Caco-2 (cell line): ENCODE measurements at regions not wholly inside any gene's neighbourhood (a gene's known extent, or its start where the extent isn't known, plus 50 kb on each side); places are given as distances from the start of the nearest gene placed in this dataset.

Experiments
- BruUV-seq: library from RNA; stranded (reverse); fragments of 400-500 nt; replicated peaks from 2 replicates; lab custom pipeline; 2021; lab: Mats Ljungman, UMichigan
- CTCF ChIA-PET: fragments of 300-600 bp; sonication (Branson Sonifier 250); formaldehyde crosslinking; loops from one replicate; lab custom pipeline; 2022; ENCODE audit warnings: antibody characterized with exemption; lab: Charles Lee
- POLR2A ChIA-PET: fragments of 300-600 bp; sonication (Branson Sonifier 250); formaldehyde crosslinking; loops from one replicate; lab custom pipeline; 2022; ENCODE audit warnings: antibody characterized with exemption; lab: Charles Lee
- DNase-seq, 2 experiments: peaks; one replicate each; pipeline versions ENCODE4 v3.0.0 to v3.0.0-alpha.2; 2020 to 2022
- H3K27me3 ChIP-seq: replicated peaks from 2 replicates; pipeline ENCODE4 v1.6.0; 2011; ENCODE audit warnings: low read length; ENCODE audit not compliant: control insufficient read depth, insufficient read depth
- H3K36me3 ChIP-seq: 2 replicates; pipeline ENCODE4 v1.5.1; 2011; ENCODE audit warnings: low read length; ENCODE audit not compliant: control insufficient read depth, insufficient read depth
- H3K4me1 ChIP-seq: fragments of 250-450 bp; sonication (Bioruptor Pico); 2 replicates; pipeline ENCODE4 v1.5.1; 2020; ENCODE audit warnings: mild to moderate bottlenecking
- H3K4me3 ChIP-seq: 2 replicates; pipeline ENCODE4 v1.5.1; 2011; ENCODE audit warnings: low read depth, mild to moderate bottlenecking, control low read depth, low read length
- H3K9me3 ChIP-seq: fragments of 250-450 bp; sonication (Bioruptor Pico); 2 replicates; pipeline ENCODE4 v1.5.1; 2020; ENCODE audit warnings: mild to moderate bottlenecking, moderate library complexity
- H3K27ac Mint-ChIP-seq: one replicate; pipeline ENCODE4 v1.8.0; 2022; ENCODE audit warnings: mixed read lengths; ENCODE audit not compliant: unreplicated experiment
- H3K27me3 Mint-ChIP-seq: one replicate; pipeline ENCODE4 v1.8.0; 2022; ENCODE audit warnings: mixed read lengths; ENCODE audit not compliant: insufficient read depth, unreplicated experiment
- H3K36me3 Mint-ChIP-seq: one replicate; pipeline ENCODE4 v1.8.0; 2022; ENCODE audit warnings: mild to moderate bottlenecking, mixed read lengths; ENCODE audit not compliant: insufficient read depth, unreplicated experiment
- H3K4me1 Mint-ChIP-seq: one replicate; pipeline ENCODE4 v1.8.0; 2022; ENCODE audit warnings: low read depth, mixed read lengths; ENCODE audit not compliant: unreplicated experiment
- H3K4me3 Mint-ChIP-seq: one replicate; pipeline ENCODE4 v1.8.0; 2022; ENCODE audit warnings: mild to moderate bottlenecking, moderate library complexity, mixed read lengths; ENCODE audit not compliant: unreplicated experiment
- H3K9me3 Mint-ChIP-seq: one replicate; pipeline ENCODE4 v1.8.0; 2022; ENCODE audit warnings: mixed read lengths; ENCODE audit not compliant: unreplicated experiment
- intact Hi-C: fragments of 100-400 bp; cut with micrococcal nuclease; formaldehyde crosslinking; loops from one replicate; pipeline ENCODE4 v1.10.0; 2022; ENCODE audit not compliant: unreplicated experiment
- TF ChIP-seq, protein P1 (sequence below), 2 experiments: fragments of 200-600 bp in 1 of 2; IDR thresholded peaks; 1 replicate in 1 of 2; 2 replicates in 1 of 2; pipeline versions ENCODE4 v1.5.1 to v1.8.0; 2011 to 2022; ENCODE audit warnings: antibody characterized with exemption in 1 of 2, control low read depth in 1 of 2, inconsistent platforms in 1 of 2, low read depth in 1 of 2, low read length in 1 of 2, mild to moderate bottlenecking in 1 of 2, moderate library complexity in 1 of 2; ENCODE audit not compliant: insufficient read depth in 1 of 2, severe bottlenecking in 1 of 2, unreplicated experiment in 1 of 2

DNA sequence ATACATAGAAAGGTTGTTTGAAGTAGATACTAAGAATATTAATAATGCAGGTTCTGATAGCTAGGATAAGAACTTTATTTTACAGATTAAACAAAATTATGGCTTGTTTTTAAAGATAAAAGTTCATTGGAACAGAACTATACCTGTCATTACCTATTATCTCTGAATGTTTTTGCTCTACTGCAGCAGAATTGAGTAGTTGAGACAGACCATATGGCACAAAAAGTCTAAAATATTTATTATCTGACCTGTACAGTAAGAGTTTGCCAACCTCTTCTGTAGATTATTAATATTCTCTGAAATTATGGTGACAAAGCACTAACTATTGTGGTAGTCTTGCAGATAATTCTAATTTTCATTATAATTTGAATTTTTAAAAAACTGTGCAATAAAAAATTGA, 829.1 kb upstream of the MGAT4C start:
- no peaks in the 10 kb centered on the region for H3K36me3 ChIP-seq
- BruUV-seq: no TSS peak
- DNase-seq: no peak
- TF ChIP-seq, protein P1, sequence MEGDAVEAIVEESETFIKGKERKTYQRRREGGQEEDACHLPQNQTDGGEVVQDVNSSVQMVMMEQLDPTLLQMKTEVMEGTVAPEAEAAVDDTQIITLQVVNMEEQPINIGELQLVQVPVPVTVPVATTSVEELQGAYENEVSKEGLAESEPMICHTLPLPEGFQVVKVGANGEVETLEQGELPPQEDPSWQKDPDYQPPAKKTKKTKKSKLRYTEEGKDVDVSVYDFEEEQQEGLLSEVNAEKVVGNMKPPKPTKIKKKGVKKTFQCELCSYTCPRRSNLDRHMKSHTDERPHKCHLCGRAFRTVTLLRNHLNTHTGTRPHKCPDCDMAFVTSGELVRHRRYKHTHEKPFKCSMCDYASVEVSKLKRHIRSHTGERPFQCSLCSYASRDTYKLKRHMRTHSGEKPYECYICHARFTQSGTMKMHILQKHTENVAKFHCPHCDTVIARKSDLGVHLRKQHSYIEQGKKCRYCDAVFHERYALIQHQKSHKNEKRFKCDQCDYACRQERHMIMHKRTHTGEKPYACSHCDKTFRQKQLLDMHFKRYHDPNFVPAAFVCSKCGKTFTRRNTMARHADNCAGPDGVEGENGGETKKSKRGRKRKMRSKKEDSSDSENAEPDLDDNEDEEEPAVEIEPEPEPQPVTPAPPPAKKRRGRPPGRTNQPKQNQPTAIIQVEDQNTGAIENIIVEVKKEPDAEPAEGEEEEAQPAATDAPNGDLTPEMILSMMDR (IDR thresholded peaks at IDR 0.05; ENCODE audit: insufficient read depth in 1 of 2, low read depth in 1 of 2, low read length in 1 of 2, severe bottlenecking in 1 of 2, unreplicated experiment in 1 of 2): no peak
- no peaks in the 10 kb centered on the region for H3K27me3 ChIP-seq
- ChIA-PET CTCF (no interaction called here), POLR2A (no interaction called here)
- Mint-ChIP-seq H3K36me3 (no peaks in the 10 kb centered on the region), H3K27ac (no peak overlapping the region), H3K4me1 (no peaks in the 10 kb centered on the region), H3K27me3 (no peaks in the 10 kb centered on the region), H3K4me3 (no peak overlapping the region), H3K9me3 (no peaks in the 10 kb centered on the region)
- no peak overlapping the region for H3K4me3 ChIP-seq
- H3K9me3 ChIP-seq: no peaks in the 10 kb centered on the region
- H3K4me1 ChIP-seq: no peaks in the 10 kb centered on the region
- intact Hi-C loops: no loop called here

DNA sequence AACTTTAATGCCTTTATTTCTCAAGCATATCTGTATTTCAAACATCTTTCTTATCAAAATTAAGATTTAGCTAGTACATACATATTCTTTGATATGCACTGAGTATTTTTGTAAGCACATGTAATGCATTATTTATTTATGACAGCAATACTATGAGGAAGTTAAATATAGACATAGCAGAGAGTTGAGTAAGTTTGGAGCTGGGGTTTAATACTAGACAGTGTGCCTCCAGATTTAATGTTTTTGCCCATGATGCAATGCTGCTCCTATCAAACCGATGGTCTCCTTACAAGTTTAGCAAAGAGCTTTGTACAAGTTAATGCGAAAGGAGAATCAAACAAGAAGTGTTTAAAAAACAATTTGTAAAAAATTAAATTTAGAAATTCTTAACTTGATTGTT, 826.6 kb upstream of the MGAT4C start:
- Histone ChIP-seq H3K4me1 (no peaks in the 10 kb centered on the region), H3K4me3 (no peak overlapping the region), H3K36me3 (no peaks in the 10 kb centered on the region), H3K27me3 (no peaks in the 10 kb centered on the region), H3K9me3 (no peaks in the 10 kb centered on the region)
- H3K27ac Mint-ChIP-seq: no peak overlapping the region
- CTCF ChIA-PET: no interaction called here
- intact Hi-C loops: no loop called here
- POLR2A ChIA-PET: no interaction called here
- no peaks in the 10 kb centered on the region for H3K36me3 Mint-ChIP-seq
- TF ChIP-seq, protein P1 (IDR thresholded peaks at IDR 0.05; ENCODE audit: insufficient read depth in 1 of 2, low read depth in 1 of 2, low read length in 1 of 2, severe bottlenecking in 1 of 2, unreplicated experiment in 1 of 2): no peak
- H3K4me3 Mint-ChIP-seq: no peak overlapping the region
- H3K27me3 Mint-ChIP-seq: no peaks in the 10 kb centered on the region
- DNase-seq: no peak
- H3K9me3 Mint-ChIP-seq: no peaks in the 10 kb centered on the region
- no TSS peak for BruUV-seq
- H3K4me1 Mint-ChIP-seq: no peaks in the 10 kb centered on the region

DNA sequence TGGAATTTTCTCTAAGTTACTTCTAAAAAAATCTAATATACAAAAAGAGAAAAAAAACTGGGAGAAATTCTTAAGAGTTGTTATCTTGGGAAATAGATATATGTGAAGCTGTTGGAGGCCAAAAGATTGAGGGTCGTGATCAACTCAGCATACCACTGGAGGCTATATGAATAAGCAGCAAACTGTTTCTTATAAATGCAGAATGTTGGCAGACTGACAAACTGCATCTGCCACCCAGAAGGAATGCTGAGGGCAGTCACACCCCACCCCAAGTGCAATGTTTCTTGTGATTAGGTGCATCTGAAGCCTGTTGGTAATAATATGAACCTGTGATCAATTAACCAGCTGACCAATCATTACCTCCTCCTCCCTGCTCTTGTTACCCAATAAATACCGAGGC, 818.6 kb upstream of the MGAT4C start:
- H3K36me3 Mint-ChIP-seq: no peaks in the 10 kb centered on the region
- H3K4me1 Mint-ChIP-seq: no peaks in the 10 kb centered on the region
- no peaks in the 10 kb centered on the region for H3K4me1 ChIP-seq
- H3K36me3 ChIP-seq: no peaks in the 10 kb centered on the region
- BruUV-seq: no TSS peak
- H3K27me3 ChIP-seq: no peaks in the 10 kb centered on the region
- no peak for DNase-seq
- H3K4me3 Mint-ChIP-seq: no peak overlapping the region
- ChIA-PET POLR2A (no interaction called here), CTCF (no interaction called here)
- no peak overlapping the region for H3K27ac Mint-ChIP-seq
- intact Hi-C loops: no loop called here
- TF ChIP-seq, protein P1 (IDR thresholded peaks at IDR 0.05; ENCODE audit: insufficient read depth in 1 of 2, low read depth in 1 of 2, low read length in 1 of 2, severe bottlenecking in 1 of 2, unreplicated experiment in 1 of 2): no peak
- H3K9me3 Mint-ChIP-seq: peaks cover 11% of the 10 kb centered on the region
- H3K4me3 ChIP-seq: no peak overlapping the region
- no peaks in the 10 kb centered on the region for H3K27me3 Mint-ChIP-seq
- no peaks in the 10 kb centered on the region for H3K9me3 ChIP-seq
